ENCODE measurements at regions not wholly inside any gene's neighbourhood (a gene's known extent, or its start where the extent isn't known, plus 50 kb on each side); places are given as distances from the start of the nearest gene placed in this dataset.

- Histone ChIP-seq H2AFZ (ENCODE audit: low read length) (no peak overlapping the region), H4K5ac (ENCODE audit: insufficient read length, low read depth, low read length) (no peak overlapping the region), H3K23me2 (ENCODE audit: insufficient read length, low read depth, low read length, poor library complexity, severe bottlenecking) (no peaks in the 10 kb centered on the region), H2BK5ac (ENCODE audit: insufficient read length, low read length) (no peak overlapping the region), H3K9ac (ENCODE audit: extremely low read depth, insufficient read length, low read length) (no peak overlapping the region), H4K91ac (ENCODE audit: insufficient read length, low read depth, low read length) (no peak overlapping the region), H2AK5ac (ENCODE audit: insufficient read length, low read length) (no peak overlapping the region), H3K18ac (ENCODE audit: insufficient read length, low read depth, low read length) (no peak overlapping the region), H4K8ac (replicated peaks; ENCODE audit: insufficient read length, low read depth, low read length) (no peak overlapping the region), H3T11ph (ENCODE audit: low read length) (no peak overlapping the region), H3K4ac (ENCODE audit: low read depth, low read length) (no peak overlapping the region), H4K20me1 (ENCODE audit: control insufficient read depth, insufficient read depth, insufficient read length) (no peaks in the 10 kb centered on the region), H2BK15ac (ENCODE audit: low read depth, low read length) (no peak overlapping the region), H3K4me1 (ENCODE audit: insufficient read depth, low read length) (no peaks in the 10 kb centered on the region; the same call in 1 of the 2 replicates), H3K27ac (ENCODE audit: insufficient read length, low read depth, low read length) (no peak overlapping the region), H3K4me2 (ENCODE audit: insufficient read depth, insufficient read length, low read length) (no peak overlapping the region), H2BK12ac (ENCODE audit: insufficient read length, low read depth, low read length) (no peak overlapping the region), H2BK20ac (ENCODE audit: low read depth, low read length, poor library complexity, severe bottlenecking) (no peak overlapping the region), H3K14ac (ENCODE audit: insufficient read depth, low read length) (no peak overlapping the region; the same call in 1 of the 2 replicates), H3K27me3 (ENCODE audit: insufficient read depth, low read length) (no peaks in the 10 kb centered on the region), H3K56ac (ENCODE audit: insufficient read length, low read depth, low read length) (no peak overlapping the region), H2BK120ac (ENCODE audit: low read depth, low read length, poor library complexity, severe bottlenecking) (no peak overlapping the region), H3K79me1 (ENCODE audit: insufficient read depth, low read depth, low read length, poor library complexity, severe bottlenecking) (no peaks in the 10 kb centered on the region), H3K9me3 (ENCODE audit: control insufficient read depth, low read depth, low read length) (no peaks in the 10 kb centered on the region), H3K23ac (ENCODE audit: insufficient read length, low read depth, low read length) (no peak overlapping the region), H3K79me2 (ENCODE audit: insufficient read depth, low read length) (no peaks in the 10 kb centered on the region)
- Mint-ChIP-seq H3K27ac (no peak overlapping the region; a peak in 1 of 7 replicates), H3K27me3 (ENCODE audit: low read depth) (peaks cover 10% of the 10 kb centered on the region), H3K4me1 (peaks cover 10 to 15% of the 10 kb centered on the region in 2 experiments), H3K4me3 (no peak overlapping the region), H3K36me3 (ENCODE audit: insufficient read depth in 1 of 3, low read depth in 3 of 3) (no peaks in the 10 kb centered on the region; a peak in 2 of 7 replicates), H3K9me3 (peaks cover 2 to 4% of the 10 kb centered on the region in 2 experiments; a peak in 3 of 5 replicates)
- no peak for DNase-seq
- no peak for TF ChIP-seq CTCF (conservative IDR thresholded peaks at IDR 0.05)
- WGBS (ENCODE audit: extremely low coverage, insufficient read length, low lambda C conversion rate): no CpG with 5 or more reads among the region's 18 CpGs
Measured at GRCh38 chr18:76736309-76736708, 86.0 kb upstream of the ZNF236 start.
